Upper lobe of left lung (tissue), 4 donors: ENCODE measurements at regions not wholly inside any gene's neighbourhood (a gene's known extent, or its start where the extent isn't known, plus 50 kb on each side); places are given as distances from the start of the nearest gene placed in this dataset.

ENCODE experiments used
- EP300 ChIP-seq, 4 donors: sonication (generic); formaldehyde crosslinking; IDR thresholded peaks; one replicate each; pipeline ENCODE4 v1.5.1; 2017; ENCODE audit warnings: antibody characterized with exemption in 4 of 4, control low read depth in 2 of 4
- POLR2A ChIP-seq, 4 donors: fragments of 450-650 bp; IDR thresholded peaks; one replicate each; pipeline ENCODE4 v1.5.1; 2016 to 2017; ENCODE audit warnings: antibody characterized with exemption in 4 of 4, mild to moderate bottlenecking in 2 of 4
- TF ChIP-seq, protein P1 (sequence below), 6 experiments: fragments of 450-650 bp in 4 of 6; fragments of 200-600 bp in 2 of 6; sonication (generic) in 2 of 6; IDR thresholded peaks; one replicate each; pipeline ENCODE4 v1.5.1; 2016 to 2019; ENCODE audit warnings: antibody characterized with exemption in 6 of 6

DNA sequence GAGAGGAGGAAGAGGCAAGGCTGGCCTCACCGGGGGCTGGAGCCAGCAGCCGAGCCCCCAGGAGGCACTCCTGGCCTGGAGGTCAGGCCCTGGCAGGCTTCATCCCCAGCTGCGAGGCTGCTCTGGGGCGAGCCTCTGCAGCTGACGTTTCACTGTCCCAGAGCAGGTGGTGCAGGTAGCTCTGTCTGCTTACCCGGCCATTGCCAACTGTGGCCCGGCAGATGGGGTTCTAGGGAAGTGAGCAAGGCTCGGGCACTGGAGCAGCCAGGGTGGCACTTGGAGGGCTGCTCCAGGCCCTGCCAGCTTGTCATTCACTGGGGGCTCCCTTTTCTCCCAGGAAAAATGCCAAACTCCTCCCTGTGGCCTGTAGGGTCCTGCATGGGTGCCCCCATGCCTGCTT is 118.7 kb upstream of the ANO1 start:
- TF ChIP-seq, protein P1, sequence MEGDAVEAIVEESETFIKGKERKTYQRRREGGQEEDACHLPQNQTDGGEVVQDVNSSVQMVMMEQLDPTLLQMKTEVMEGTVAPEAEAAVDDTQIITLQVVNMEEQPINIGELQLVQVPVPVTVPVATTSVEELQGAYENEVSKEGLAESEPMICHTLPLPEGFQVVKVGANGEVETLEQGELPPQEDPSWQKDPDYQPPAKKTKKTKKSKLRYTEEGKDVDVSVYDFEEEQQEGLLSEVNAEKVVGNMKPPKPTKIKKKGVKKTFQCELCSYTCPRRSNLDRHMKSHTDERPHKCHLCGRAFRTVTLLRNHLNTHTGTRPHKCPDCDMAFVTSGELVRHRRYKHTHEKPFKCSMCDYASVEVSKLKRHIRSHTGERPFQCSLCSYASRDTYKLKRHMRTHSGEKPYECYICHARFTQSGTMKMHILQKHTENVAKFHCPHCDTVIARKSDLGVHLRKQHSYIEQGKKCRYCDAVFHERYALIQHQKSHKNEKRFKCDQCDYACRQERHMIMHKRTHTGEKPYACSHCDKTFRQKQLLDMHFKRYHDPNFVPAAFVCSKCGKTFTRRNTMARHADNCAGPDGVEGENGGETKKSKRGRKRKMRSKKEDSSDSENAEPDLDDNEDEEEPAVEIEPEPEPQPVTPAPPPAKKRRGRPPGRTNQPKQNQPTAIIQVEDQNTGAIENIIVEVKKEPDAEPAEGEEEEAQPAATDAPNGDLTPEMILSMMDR (IDR thresholded peaks at IDR 0.05): no peak
- TF ChIP-seq POLR2A (IDR thresholded peaks at IDR 0.05) (no peak), EP300 (IDR thresholded peaks at IDR 0.05) (no peak)
